GOT3 (cell line): ENCODE measurements at regions not wholly inside any gene's neighbourhood (a gene's known extent, or its start where the extent isn't known, plus 50 kb on each side); places are given as distances from the start of the nearest gene placed in this dataset.

Experiments
- DNase-seq: peaks from one replicate; lab custom pipeline; 2025; ENCODE audit warnings: mixed read lengths; lab: John Stamatoyannopoulos, UW

GRCh38 chr2:120589771-120590608 lies 145.7 kb upstream of the GLI2 start:
- no peak for DNase-seq

GRCh38 chr2:120590841-120591240 lies 144.8 kb upstream of the GLI2 start:
- DNase-seq, result no peak

DNA sequence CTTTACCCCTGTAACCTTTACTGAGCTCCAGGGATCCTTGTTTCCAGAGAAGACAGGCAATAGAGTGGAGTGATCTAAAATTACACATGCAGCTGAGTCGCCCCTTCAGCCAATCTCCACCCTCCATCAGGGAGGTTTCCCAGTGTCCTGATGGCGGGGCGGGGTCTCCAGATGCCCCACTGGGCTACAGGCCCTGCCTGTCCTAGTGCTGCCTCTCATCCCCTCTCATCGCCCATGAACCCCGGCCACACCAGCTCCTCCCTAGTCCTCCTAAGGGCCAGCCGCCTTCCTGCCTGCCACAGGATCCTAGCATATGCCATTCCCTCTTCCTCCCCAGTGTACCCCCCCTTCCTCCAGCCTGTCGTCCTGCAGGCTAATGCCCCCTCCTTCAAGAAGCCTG lies 144.1 kb upstream of the GLI2 start:
- no peak for DNase-seq

- DNase-seq, result no peak
Observed at GRCh38 chr2:120592084-120592483, 143.6 kb upstream of the GLI2 start.

- DNase-seq, result no peak
Observed at GRCh38 chr2:120593921-120594686, 141.6 kb upstream of the GLI2 start.

- no peak for DNase-seq
Observed at GRCh38 chr2:120594856-120595685, 140.6 kb upstream of the GLI2 start.

DNA sequence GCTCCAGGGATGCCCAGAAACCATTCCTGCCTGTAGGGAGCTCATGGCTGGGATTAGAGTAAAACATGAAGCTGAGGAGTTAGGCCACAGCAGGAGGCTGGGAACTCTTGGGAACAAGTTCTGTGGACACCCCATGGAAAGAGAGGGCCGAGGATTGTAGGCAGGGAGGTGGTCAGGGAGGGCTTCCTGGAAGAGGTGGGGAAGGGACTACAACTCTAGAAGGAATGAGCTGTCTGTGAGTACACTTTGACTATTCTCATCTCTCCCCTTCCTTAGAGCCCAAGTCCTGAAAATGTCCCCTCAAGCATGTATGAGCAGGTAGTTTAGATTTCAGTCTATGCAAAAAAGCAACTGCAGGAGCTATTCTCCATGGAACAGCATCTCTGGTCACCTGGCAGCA lies 139.9 kb upstream of the GLI2 start:
- DNase-seq, result no peak

DNA sequence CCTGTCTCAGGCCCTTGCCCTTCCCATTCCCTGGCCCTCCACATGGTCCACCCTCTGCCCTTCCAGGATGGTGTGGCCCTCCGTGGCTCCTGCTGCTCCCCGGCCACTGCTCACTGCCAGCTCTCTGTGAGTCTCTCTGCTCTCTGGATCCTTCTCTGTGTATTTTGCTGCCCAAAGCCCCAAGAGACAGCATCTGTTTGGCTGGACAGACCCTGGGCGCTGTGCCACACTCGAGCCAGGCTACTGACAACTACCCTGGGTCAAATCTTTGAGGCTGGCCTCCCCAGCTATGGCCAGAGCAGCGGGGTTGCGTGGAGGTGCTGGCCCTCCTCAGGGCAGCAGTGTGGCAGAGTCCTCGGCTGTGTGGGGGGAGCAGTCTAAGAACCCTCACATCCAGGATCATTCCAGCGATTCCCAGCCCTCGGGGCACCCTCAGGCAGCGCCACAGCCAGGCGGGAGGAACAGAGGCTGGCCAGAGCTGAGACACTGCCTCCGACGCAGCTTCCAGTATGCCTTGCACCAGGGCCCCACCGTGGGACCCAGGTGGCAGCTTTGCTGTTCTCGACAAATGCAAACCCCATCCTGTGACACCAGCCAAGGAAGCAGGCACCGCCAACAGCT lies 139.4 kb upstream of the GLI2 start:
- DNase-seq, result no peak

DNA sequence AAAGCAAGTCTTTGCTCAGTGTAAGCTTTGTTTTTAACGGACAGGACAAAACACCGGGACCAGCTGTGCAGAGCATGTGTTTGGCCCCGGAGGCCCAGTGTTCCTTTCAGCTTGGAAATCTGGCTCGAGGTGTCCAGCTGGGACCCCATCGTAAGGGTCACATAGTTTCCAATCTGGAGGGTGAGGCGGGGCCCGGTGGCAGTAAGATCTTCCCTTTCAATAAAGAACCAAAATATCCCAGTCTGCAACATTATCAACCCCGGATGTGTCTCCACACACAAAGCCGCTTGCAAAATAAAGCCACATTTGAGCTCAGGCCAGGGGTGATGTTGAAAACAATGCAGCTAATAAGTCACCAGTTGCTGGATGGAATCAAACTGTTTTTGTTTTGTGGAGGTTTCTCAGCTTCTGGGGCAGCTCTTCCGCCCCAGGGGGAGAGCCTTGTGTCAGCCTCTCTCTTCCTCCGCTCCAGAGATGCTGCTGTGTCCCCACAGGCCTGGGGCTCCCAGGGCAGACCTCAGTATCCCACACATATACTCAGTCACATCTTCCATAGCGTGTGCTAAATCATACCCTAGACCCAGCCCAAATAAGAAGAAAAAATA lies 138.6 kb upstream of the GLI2 start:
- peak; percentile 10 for DNase-seq

- DNase-seq, result no peak
Observed at GRCh38 chr2:120597595-120598193, 138.0 kb upstream of the GLI2 start.

- no peak for DNase-seq
Observed at GRCh38 chr2:120598416-120598815, 137.3 kb upstream of the GLI2 start.

DNA sequence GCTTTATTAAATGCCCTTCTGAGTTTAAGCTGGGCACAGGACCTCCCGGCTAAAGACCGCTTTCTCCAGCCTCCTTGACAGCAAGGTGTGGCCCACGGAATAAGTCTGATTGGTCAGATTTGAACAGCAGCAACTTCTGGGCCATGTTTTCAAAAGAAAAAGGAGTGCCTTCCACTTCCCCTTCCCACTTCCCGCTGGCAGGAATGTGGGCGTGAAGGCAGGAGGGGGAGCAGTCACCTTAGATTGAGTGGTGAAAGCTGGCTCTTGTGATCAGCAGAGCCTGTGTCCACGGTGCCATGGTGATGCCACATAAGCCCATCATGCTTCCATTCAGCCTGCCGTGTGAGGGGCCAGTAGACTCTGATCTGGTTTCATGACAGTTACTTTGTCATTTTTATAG lies 136.6 kb upstream of the GLI2 start:
- DNase-seq, result no peak

- no peak for DNase-seq
Observed at GRCh38 chr2:120599656-120600055, 136.0 kb upstream of the GLI2 start.

GRCh38 chr2:120600335-120600734 lies 135.3 kb upstream of the GLI2 start:
- DNase-seq, result no peak

GRCh38 chr2:120600786-120601185 lies 134.9 kb upstream of the GLI2 start:
- DNase-seq, result no peak

DNA sequence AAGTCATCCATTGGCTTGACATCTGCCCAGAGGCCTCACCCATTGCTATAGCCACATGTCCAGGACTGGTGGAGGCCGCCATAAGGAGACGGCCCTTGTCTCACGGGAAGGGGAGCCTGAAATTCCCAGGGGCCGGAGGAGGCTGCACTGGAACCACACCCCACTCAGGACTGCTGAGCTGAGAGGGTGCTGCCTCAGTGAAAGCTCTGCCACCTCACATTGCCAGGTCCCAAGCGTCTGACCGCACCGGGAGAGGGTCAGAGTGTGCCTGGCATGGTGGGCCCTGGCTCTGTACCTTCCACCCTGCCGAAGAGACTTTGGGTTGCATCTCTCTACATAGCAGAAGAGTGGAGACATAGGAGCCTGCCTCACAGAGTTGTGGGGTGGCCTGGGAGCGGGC lies 134.1 kb upstream of the GLI2 start:
- DNase-seq, result no peak

DNA sequence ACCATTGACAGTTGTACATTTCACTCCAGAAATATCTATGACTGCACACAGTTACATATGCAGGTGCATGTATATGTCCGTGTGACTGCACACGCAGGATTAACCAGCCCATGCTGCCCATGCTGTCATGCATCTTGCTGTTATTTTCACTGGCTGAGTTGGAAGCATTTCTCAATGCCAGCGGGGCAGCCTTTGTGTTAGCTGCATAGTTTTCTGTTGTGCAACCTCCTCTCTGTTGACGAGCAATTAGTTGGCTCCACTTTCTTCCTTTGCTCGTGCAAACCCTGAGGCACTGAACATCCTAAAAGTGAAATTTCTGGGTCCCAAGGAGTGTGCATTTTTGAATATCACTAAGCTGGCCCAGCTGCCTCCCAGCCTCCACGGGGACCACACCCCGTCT lies 133.4 kb upstream of the GLI2 start:
- no peak for DNase-seq

GRCh38 chr2:120604767-120605166 lies 130.9 kb upstream of the GLI2 start:
- DNase-seq, result no peak

DNA sequence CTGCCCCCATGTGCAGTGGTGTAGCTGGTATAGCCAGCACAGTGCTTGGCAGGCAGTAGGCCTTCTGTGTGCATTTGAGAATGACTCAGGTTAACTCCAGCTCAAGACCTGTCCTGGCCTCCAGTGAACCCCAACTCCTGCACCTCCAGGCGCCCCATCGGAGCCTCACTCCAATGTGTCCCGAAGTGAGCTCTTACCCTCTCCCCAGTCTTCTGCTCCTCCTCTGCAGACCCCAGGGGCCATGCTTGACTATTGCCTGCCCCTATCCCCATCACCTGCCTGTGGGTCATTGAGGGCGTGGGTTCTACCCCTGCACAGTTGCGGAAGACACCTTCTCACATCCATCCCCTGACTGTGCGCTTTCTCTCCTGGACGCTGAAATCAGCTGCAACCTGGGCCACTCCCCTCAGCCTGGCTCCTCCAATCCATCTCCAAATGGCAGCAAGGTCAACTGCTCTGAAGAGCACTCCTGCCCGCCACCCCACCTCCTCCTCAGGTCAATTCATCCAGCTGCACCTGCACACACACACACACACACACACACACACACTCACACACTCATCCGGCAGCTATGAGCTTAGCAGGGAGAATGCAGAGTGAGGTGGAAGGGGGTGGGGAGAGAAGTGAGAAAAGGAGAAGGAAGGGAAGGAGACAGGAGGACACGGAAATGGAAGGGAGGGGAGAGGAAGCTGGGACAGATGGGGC lies 130.3 kb upstream of the GLI2 start:
- DNase-seq, result no peak

- DNase-seq, result no peak
Observed at GRCh38 chr2:120606280-120606679, 129.4 kb upstream of the GLI2 start.

DNA sequence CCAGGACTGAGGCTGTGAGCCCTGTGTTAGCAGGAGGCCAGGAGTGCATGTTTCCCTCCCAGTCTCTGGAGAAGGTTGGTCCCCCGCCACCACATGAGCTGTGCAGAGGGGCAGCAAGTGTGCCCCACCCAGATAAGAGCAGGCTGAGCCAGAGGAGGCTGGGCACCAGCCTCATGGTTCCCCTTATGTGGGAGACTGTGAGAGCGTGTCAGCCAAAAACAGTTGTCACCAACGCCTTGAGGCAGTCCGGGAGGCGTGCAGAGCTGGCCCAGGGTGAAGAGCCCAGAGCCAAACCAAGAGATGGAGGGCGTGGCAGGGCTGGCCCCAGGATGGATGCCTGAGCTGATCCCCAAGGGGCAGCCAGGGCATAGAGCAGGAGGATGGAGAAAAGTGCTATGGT lies 128.7 kb upstream of the GLI2 start:
- DNase-seq, result no peak
